ENCODE measurements at regions not wholly inside any gene's neighbourhood (a gene's known extent, or its start where the extent isn't known, plus 50 kb on each side); places are given as distances from the start of the nearest gene placed in this dataset.

DNA sequence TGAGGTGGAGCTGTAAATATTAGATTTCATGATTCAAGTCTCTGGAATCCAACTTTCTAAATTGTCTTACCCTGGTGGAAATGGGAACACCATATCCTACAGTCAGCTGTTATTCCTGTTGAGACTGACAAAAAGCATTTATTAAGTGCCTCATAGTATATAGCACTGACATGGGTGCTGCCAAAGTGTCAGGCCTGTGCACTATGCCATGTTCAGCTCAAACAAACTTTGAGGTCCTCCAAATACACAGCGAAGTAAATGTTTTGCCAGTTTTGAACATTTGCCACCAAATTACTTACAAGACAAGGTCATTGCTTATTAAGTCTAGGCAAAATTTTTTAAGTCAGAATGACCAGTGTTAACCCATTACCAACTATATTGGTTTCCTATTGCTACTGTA is 162.9 kb upstream of the SLC25A13 start:
- WGBS, 2 donors, result 51 to 55% methylated on average over 1 of the region's 1 CpG
- H3K4me1 ChIP-seq, result no peaks in the 10 kb centered on the region
- H3K4me3 ChIP-seq, result no peak overlapping the region
- intact Hi-C loops (cut with DNase I), result no loop called here
- H3K27ac ChIP-seq, result no peak overlapping the region
- TF ChIP-seq, protein P1, sequence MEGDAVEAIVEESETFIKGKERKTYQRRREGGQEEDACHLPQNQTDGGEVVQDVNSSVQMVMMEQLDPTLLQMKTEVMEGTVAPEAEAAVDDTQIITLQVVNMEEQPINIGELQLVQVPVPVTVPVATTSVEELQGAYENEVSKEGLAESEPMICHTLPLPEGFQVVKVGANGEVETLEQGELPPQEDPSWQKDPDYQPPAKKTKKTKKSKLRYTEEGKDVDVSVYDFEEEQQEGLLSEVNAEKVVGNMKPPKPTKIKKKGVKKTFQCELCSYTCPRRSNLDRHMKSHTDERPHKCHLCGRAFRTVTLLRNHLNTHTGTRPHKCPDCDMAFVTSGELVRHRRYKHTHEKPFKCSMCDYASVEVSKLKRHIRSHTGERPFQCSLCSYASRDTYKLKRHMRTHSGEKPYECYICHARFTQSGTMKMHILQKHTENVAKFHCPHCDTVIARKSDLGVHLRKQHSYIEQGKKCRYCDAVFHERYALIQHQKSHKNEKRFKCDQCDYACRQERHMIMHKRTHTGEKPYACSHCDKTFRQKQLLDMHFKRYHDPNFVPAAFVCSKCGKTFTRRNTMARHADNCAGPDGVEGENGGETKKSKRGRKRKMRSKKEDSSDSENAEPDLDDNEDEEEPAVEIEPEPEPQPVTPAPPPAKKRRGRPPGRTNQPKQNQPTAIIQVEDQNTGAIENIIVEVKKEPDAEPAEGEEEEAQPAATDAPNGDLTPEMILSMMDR (IDR thresholded peaks at IDR 0.05), result no peak
- FAIRE-seq (no peak), ATAC-seq (no peak), DNase-seq (no peak)
- no peaks in the 10 kb centered on the region for H3K36me3 ChIP-seq
- no peaks in the 10 kb centered on the region for H3K27me3 ChIP-seq
- H3K9me3 ChIP-seq, result no peaks in the 10 kb centered on the region

DNA sequence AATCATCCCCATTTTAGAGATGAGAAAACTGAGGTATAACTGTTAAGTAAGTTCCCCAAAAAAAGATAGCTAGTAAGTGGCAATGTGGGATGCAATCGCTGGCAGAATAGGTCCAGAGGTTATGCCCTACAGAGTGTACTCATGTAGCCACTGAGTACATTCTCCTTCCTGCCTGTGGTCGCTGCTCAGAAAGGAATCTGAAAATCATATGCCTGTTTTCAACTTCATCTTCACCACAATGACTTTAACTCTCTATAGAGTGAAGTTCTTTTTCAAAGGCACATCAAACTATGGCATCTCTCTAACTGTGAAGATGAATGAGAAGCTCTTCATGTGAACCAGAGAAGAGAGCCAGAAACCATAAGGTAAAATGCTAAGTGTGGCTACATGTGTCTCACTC is 162.2 kb upstream of the SLC25A13 start:
- FAIRE-seq (no peak), DNase-seq (no peak), ATAC-seq (no peak)
- intact Hi-C loops (cut with DNase I), result no loop called here
- Histone ChIP-seq H3K27me3 (no peaks in the 10 kb centered on the region), H3K4me1 (no peaks in the 10 kb centered on the region), H3K9me3 (no peaks in the 10 kb centered on the region), H3K36me3 (no peaks in the 10 kb centered on the region), H3K4me3 (no peak overlapping the region), H3K27ac (no peak overlapping the region)
- TF ChIP-seq, protein P1 (IDR thresholded peaks at IDR 0.05), result no peak
- WGBS, 2 donors, result 71 to 81% methylated on average over 2 of the region's 2 CpGs

DNA sequence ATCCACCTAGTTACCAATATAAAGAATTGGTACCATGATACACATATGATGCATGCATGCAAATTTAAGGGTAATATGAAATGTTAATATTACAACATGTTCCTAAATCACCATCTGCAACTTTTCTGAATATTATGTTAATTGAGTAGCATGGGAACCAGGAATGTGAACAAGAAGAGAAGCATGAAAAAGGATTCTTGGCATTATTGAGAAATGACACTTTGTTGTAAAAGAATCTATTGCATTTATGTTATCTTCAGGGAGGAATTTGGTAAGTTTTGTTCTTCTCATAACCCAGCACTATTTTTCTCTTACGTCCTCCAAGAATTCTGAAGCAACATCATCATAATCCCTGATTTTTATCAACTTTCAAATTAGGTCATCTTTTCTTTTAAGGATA is 159.9 kb upstream of the SLC25A13 start:
- no peak for DNase-seq
- no peak overlapping the region for H3K4me3 ChIP-seq
- WGBS, 2 donors, result 69 to 75% methylated on average over 1 of the region's 1 CpG
- no peaks in the 10 kb centered on the region for H3K9me3 ChIP-seq
- no peak overlapping the region for H3K27ac ChIP-seq
- intact Hi-C loops (cut with DNase I), result no loop called here
- TF ChIP-seq, protein P1 (IDR thresholded peaks at IDR 0.05), result no peak
- FAIRE-seq, result no peak
- no peaks in the 10 kb centered on the region for H3K4me1 ChIP-seq
- no peak for ATAC-seq
- no peaks in the 10 kb centered on the region for H3K27me3 ChIP-seq
- H3K36me3 ChIP-seq, result no peaks in the 10 kb centered on the region

DNA sequence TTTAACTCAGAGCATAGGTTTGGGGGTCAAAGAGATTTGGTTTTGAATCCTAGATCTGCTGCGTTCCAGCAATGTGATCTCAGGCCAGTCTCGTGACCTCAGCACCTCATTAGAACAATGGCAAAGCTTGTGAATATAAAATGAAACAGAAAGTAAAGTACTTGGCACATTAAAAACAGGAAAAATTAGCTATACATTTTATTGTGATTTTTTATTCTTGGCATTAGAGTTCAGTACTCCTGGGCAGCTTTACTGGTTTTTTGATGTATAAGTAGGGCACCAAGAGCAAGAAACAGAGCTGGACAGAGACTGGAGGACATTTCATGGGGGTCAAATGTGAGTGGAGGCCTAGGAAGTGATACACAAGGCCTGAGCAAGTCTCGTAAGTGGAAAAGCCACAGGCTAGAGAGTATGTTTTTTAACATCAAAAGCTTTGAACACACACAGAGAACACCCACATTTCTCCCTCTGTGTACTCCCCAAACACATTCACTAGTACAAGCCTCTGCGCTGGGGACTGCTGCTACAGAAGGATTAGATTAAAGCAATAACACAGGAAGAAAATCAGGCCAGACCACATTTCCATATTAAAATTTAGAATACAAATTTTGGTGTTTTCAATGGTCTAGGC is 157.2 kb upstream of the SLC25A13 start:
- TF ChIP-seq, protein P1 (IDR thresholded peaks at IDR 0.05), result no peak
- no peak overlapping the region for H3K27ac ChIP-seq
- DNase-seq (no peak), ATAC-seq (no peak), FAIRE-seq (no peak)
- no peaks in the 10 kb centered on the region for H3K27me3 ChIP-seq
- WGBS, 2 donors, result 85 to 89% methylated on average over 4 of the region's 4 CpGs
- no peak overlapping the region for H3K4me3 ChIP-seq
- H3K4me1 ChIP-seq, result no peaks in the 10 kb centered on the region
- no peaks in the 10 kb centered on the region for H3K36me3 ChIP-seq
- H3K9me3 ChIP-seq, result no peaks in the 10 kb centered on the region
- intact Hi-C loops (cut with DNase I), result no loop called here

DNA sequence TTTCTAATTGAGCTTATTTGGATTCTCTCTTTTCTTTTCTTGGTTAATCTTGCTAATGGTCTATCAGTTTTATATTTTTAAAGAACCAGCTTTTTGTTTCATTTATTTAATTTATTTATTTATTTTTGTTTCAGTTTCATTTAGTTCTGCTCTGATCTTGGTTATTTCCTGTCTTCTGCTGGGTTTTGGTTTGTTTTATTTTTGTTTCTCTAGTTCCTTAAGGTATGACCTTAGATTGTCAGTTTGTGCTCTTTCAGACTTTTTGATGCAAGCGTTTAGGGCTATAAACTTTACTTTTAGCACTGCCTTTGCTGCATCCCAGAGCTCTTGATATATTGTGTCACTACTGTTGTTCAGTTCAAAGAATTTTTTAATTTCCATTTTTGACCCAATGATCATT is 149.7 kb upstream of the SLC25A13 start:
- Histone ChIP-seq H3K9me3 (no peaks in the 10 kb centered on the region), H3K4me3 (no peak overlapping the region), H3K27ac (no peak overlapping the region), H3K4me1 (no peaks in the 10 kb centered on the region), H3K27me3 (no peaks in the 10 kb centered on the region), H3K36me3 (no peaks in the 10 kb centered on the region)
- no peak for FAIRE-seq
- TF ChIP-seq, protein P1 (IDR thresholded peaks at IDR 0.05), result no peak
- 66 to 74% methylated on average over 1 of the region's 1 CpG for WGBS, 2 donors
- intact Hi-C loops (cut with DNase I), result no loop called here
- no peak for DNase-seq
- no peak for ATAC-seq

Data from pancreas (tissue), 10 donors.